GM12878 (cell line): ENCODE measurements at regions not wholly inside any gene's neighbourhood (a gene's known extent, or its start where the extent isn't known, plus 50 kb on each side); places are given as distances from the start of the nearest gene placed in this dataset.

Source experiments
- ATAC-seq: fragments of 200-7000 bp; cut with Tn5 transposase; 3 replicates; pipeline ENCODE4 v1.9.1; 2020; ENCODE audit warnings: mild to moderate bottlenecking, moderate library complexity
- BruUV-seq: library from RNA; stranded (reverse); fragments of 400-500 nt; replicated peaks from 2 replicates; lab custom pipeline; 2021; lab: Mats Ljungman, UMichigan
- CTCF ChIA-PET: fragments of 300-600 bp; sonication (Branson Sonifier 250); formaldehyde crosslinking; extraction: SDS; loops from one replicate; lab custom pipeline; 2021; ENCODE audit warnings: inconsistent platforms; lab: Yijun Ruan, JAX
- POLR2A ChIA-PET: fragments of 350-600 bp; formaldehyde crosslinking; extraction: SDS; loops from one replicate; lab custom pipeline; 2021; ENCODE audit warnings: inconsistent platforms; lab: Charles Lee
- RAD21 ChIA-PET: fragments of 300-600 bp; sonication (Branson Sonifier 250); formaldehyde crosslinking; loops from one replicate; lab custom pipeline; 2023; ENCODE audit warnings: antibody characterized with exemption; ENCODE audit not compliant: unreplicated experiment; lab: Charles Lee
- SMC1A ChIA-PET: fragments of 300-600 bp; sonication (Branson Sonifier 250); formaldehyde crosslinking; loops from one replicate; lab custom pipeline; 2023; ENCODE audit not compliant: unreplicated experiment, uncharacterized antibody; lab: Charles Lee
- DNase-seq: peaks from one replicate; pipeline ENCODE4 v3.0.0-alpha.2; 2011; ENCODE audit warnings: low read depth, low spot score
- FAIRE-seq: peaks from 3 replicates; lab custom pipeline; 2011; peaks lifted over from hg19 to GRCh38; lab: Jason Lieb, UNC
- H2AFZ ChIP-seq: 2 replicates; pipeline ENCODE4 v1.6.0; 2011; ENCODE audit warnings: low read depth, low read length, control low read depth; ENCODE audit not compliant: control insufficient read depth
- H3K27ac ChIP-seq: 2 replicates; pipeline ENCODE4 v1.5.1; 2011; ENCODE audit warnings: control low read depth; ENCODE audit not compliant: control insufficient read depth, insufficient read depth
- H3K27me3 ChIP-seq, 2 experiments: replicated peaks in 1 of 2; 2 replicates each; pipeline versions ENCODE4 v1.6.0 to v1.6.1; 2011; ENCODE audit warnings: low read length in 1 of 2; ENCODE audit not compliant: control insufficient read depth in 2 of 2, insufficient read depth in 2 of 2
- H3K36me3 ChIP-seq, 2 experiments: 2 replicates each; pipeline ENCODE4 v1.5.1; 2011; ENCODE audit warnings: low read length in 1 of 2; ENCODE audit not compliant: control insufficient read depth in 2 of 2, insufficient read depth in 2 of 2
- H3K4me1 ChIP-seq: 2 replicates; pipeline ENCODE4 v1.6.1; 2011; ENCODE audit warnings: mild to moderate bottlenecking, low read length, moderate library complexity, mixed read lengths; ENCODE audit not compliant: control insufficient read depth, insufficient read depth
- H3K4me2 ChIP-seq: 2 replicates; pipeline ENCODE4 v1.6.0; 2011; ENCODE audit warnings: control low read depth; ENCODE audit not compliant: control insufficient read depth, insufficient read depth
- H3K4me3 ChIP-seq: fragments of 200-600 bp; sonication (generic); 2 replicates; pipeline ENCODE4 v1.5.1; 2016
- H3K79me2 ChIP-seq: 2 replicates; pipeline ENCODE4 v1.6.0; 2011; ENCODE audit warnings: low read length; ENCODE audit not compliant: control insufficient read depth, insufficient read depth
- H3K9ac ChIP-seq: 2 replicates; pipeline ENCODE4 v1.8.0; 2011; ENCODE audit warnings: low read length, control low read depth, mixed read lengths; ENCODE audit not compliant: control insufficient read depth, insufficient read depth
- H3K9me3 ChIP-seq: replicated peaks from 3 replicates; pipeline ENCODE4 v1.5.1; 2011; ENCODE audit warnings: mild to moderate bottlenecking, low read length; ENCODE audit not compliant: control insufficient read depth, insufficient read depth
- H4K20me1 ChIP-seq: 2 replicates; pipeline ENCODE4 v1.6.0; 2011; ENCODE audit not compliant: control insufficient read depth, insufficient read depth
- CHD1 ChIP-seq: IDR thresholded peaks from 2 replicates; pipeline ENCODE4 v1.6.1; 2012; ENCODE audit warnings: low read depth, low read length, improper control_type of control experiment
- HCFC1 ChIP-seq: fragments of 150-350 bp; IDR thresholded peaks from 2 replicates; pipeline ENCODE4 v1.6.1; 2014; ENCODE audit warnings: low read length
- MTA3 ChIP-seq: IDR thresholded peaks from 2 replicates; pipeline ENCODE4 v1.6.1; 2012; ENCODE audit warnings: low read length, inconsistent platforms, borderline replicate concordance
- NBN ChIP-seq: fragments of 450-650 bp; IDR thresholded peaks from 2 replicates; pipeline ENCODE4 v1.6.1; 2016
- PAX5 ChIP-seq: IDR thresholded peaks from 2 replicates; pipeline ENCODE4 v1.6.1; 2011; ENCODE audit warnings: low read depth, low read length, borderline replicate concordance
- POLR2AphosphoS5 ChIP-seq: IDR thresholded peaks from 2 replicates; pipeline ENCODE4 v1.6.1; 2011; ENCODE audit warnings: mild to moderate bottlenecking, low read length, inconsistent platforms
- STAT3 ChIP-seq: IDR thresholded peaks from 2 replicates; pipeline ENCODE4 v1.6.1; 2011; ENCODE audit warnings: low read depth, low read length, improper control_type of control experiment
- SUZ12 ChIP-seq: fragments of 200-600 bp; sonication (generic); IDR thresholded peaks from one replicate; pipeline ENCODE4 v1.6.1; 2018; ENCODE audit warnings: antibody characterized with exemption, mild to moderate bottlenecking; ENCODE audit not compliant: unreplicated experiment
- TBL1XR1 ChIP-seq: IDR thresholded peaks from 2 replicates; pipeline ENCODE4 v1.6.1; 2012; ENCODE audit warnings: low read depth, low read length, improper control_type of control experiment
- TCF7 ChIP-seq: IDR thresholded peaks from 2 replicates; pipeline ENCODE4 v1.6.1; 2014; ENCODE audit warnings: antibody characterized with exemption, borderline replicate concordance
- ZZZ3 ChIP-seq: IDR thresholded peaks from 2 replicates; pipeline ENCODE4 v1.6.1; 2011; ENCODE audit warnings: low read depth; ENCODE audit not compliant: control insufficient read depth, insufficient read length
- WGBS: methylation state at CpG from one replicate; pipeline ENCODE4 v1.1.6; 2016; ENCODE audit warnings: low lambda C conversion rate; ENCODE audit not compliant: insufficient replicate concordance, insufficient coverage; ENCODE audit errors: missing lambda C conversion rate; 5-methylcytosine and 5-hydroxymethylcytosine counted together
- in situ Hi-C: fragments of 300-500 bp; cut with MboI; formaldehyde crosslinking; loops from 9 replicates; pipeline ENCODE4 v1.14.3; 2018; ENCODE audit warnings: mixed read lengths
- intact Hi-C: fragments of 100-400 bp; cut with micrococcal nuclease; formaldehyde crosslinking; loops from one replicate; pipeline ENCODE4 v1.14.2; 2022; ENCODE audit not compliant: unreplicated experiment
- TF ChIP-seq, protein P1 (sequence below): IDR thresholded peaks from 2 replicates; pipeline ENCODE4 v1.6.1; 2011; ENCODE audit warnings: borderline replicate concordance, low read depth, mild to moderate bottlenecking, moderate library complexity, low read length; ENCODE audit not compliant: insufficient read depth, poor library complexity, severe bottlenecking

- no peak overlapping the region for H3K4me2 ChIP-seq
- ChIA-PET CTCF (no interaction called here), POLR2A (no interaction called here)
Measured at GRCh38 chr15:29936353-29937049, 114.2 kb upstream of the TJP1 start.

More at GRCh38 chr15:29936353-29937049, 114.2 kb upstream of the TJP1 start:
- no peak for TF ChIP-seq POLR2AphosphoS5
- TF ChIP-seq, protein P1, sequence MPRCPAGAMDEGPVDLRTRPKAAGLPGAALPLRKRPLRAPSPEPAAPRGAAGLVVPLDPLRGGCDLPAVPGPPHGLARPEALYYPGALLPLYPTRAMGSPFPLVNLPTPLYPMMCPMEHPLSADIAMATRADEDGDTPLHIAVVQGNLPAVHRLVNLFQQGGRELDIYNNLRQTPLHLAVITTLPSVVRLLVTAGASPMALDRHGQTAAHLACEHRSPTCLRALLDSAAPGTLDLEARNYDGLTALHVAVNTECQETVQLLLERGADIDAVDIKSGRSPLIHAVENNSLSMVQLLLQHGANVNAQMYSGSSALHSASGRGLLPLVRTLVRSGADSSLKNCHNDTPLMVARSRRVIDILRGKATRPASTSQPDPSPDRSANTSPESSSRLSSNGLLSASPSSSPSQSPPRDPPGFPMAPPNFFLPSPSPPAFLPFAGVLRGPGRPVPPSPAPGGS = no peak
- TF ChIP-seq CHD1 = no peak
- TF ChIP-seq TCF7 = no peak
- no peak for TF ChIP-seq PAX5
- no peak for TF ChIP-seq HCFC1
- no peak for TF ChIP-seq MTA3
- no peak for TF ChIP-seq ZZZ3
- no peak for TF ChIP-seq STAT3
- no peak for TF ChIP-seq SUZ12
- no peak for TF ChIP-seq TBL1XR1
- no peak for TF ChIP-seq NBN
- ATAC-seq = no peak
- H4K20me1 ChIP-seq = no peaks in the 10 kb centered on the region
- WGBS = 52% methylated on average over 10 of the region's 10 CpGs
- H3K4me3 ChIP-seq = no peak overlapping the region
- FAIRE-seq = no peak
- intact Hi-C loops (no loop called here), in situ Hi-C loops (no loop called here)
- H2AFZ ChIP-seq = no peak overlapping the region
- ChIA-PET SMC1A (interaction anchor here (1.5 kb wide), 1 partner anchor 189 kb away, joined by 3 read pairs; no protein-coding TSS in a partner anchor), RAD21 (no interaction called here)
- H3K36me3 ChIP-seq = no peaks in the 10 kb centered on the region
- BruUV-seq = no TSS peak
- H3K4me1 ChIP-seq = no peaks in the 10 kb centered on the region
- no peak for DNase-seq
- no peaks in the 10 kb centered on the region for H3K27me3 ChIP-seq
- no peaks in the 10 kb centered on the region for H3K79me2 ChIP-seq
- no peak overlapping the region for H3K9ac ChIP-seq
- H3K27ac ChIP-seq = no peak overlapping the region
- no peaks in the 10 kb centered on the region for H3K9me3 ChIP-seq
